ENCODE measurements at regions not wholly inside any gene's neighbourhood (a gene's known extent, or its start where the extent isn't known, plus 50 kb on each side); places are given as distances from the start of the nearest gene placed in this dataset.
A peak's percentile ranks its signal among the peaks of the same experiment; 100 is the strongest.

GRCh38 chr7:130912862-130913638 is 179.0 kb upstream of the KLF14 start:
- peak; percentile 92 for DNase-seq

GRCh38 chr7:130913639-130914553 is 179.9 kb upstream of the KLF14 start:
- DNase-seq, result no peak

- no peak for DNase-seq
Measured at GRCh38 chr7:130914554-130915294, 180.7 kb upstream of the KLF14 start.

GRCh38 chr7:130917669-130918128 is 183.7 kb upstream of the KLF14 start:
- DNase-seq, result no peak

GRCh38 chr7:130918129-130919052 is 184.4 kb upstream of the KLF14 start:
- peak; percentile 74 for DNase-seq

GRCh38 chr7:130919316-130920103 is 185.5 kb upstream of the KLF14 start:
- DNase-seq, result no peak

GRCh38 chr7:130920122-130920521 is 186.1 kb upstream of the KLF14 start:
- DNase-seq, result no peak

GRCh38 chr7:130921391-130922180 is 187.6 kb upstream of the KLF14 start:
- no peak for DNase-seq

- DNase-seq, result no peak
Measured at GRCh38 chr7:130922206-130923112, 188.5 kb upstream of the KLF14 start.

- no peak for DNase-seq
Measured at GRCh38 chr7:130923365-130923764, 189.4 kb upstream of the KLF14 start.

- DNase-seq, result no peak
Measured at GRCh38 chr7:130923930-130924329, 189.9 kb upstream of the KLF14 start.

GRCh38 chr7:130925136-130925794 is 191.3 kb upstream of the KLF14 start:
- DNase-seq, result no peak

GRCh38 chr7:130926001-130926691 is 192.1 kb upstream of the KLF14 start:
- no peak for DNase-seq

GRCh38 chr7:130927062-130927461 is 193.1 kb upstream of the KLF14 start:
- DNase-seq, result no peak

GRCh38 chr7:130927564-130927963 is 193.6 kb upstream of the KLF14 start:
- peak; percentile 15 for DNase-seq

- peak; percentile 39 for DNase-seq
Measured at GRCh38 chr7:130929896-130930659, 196.1 kb upstream of the KLF14 start.

- DNase-seq, result no peak
Measured at GRCh38 chr7:130930681-130931080, 196.7 kb upstream of the KLF14 start.
